ENCODE measurements at regions not wholly inside any gene's neighbourhood (a gene's known extent, or its start where the extent isn't known, plus 50 kb on each side); places are given as distances from the start of the nearest gene placed in this dataset.
"Not testable (repeated sequence)": the region's sequence is repeated elsewhere in the genome, so short reads cannot be mapped to it uniquely, and the experiment has no call there.

GRCh38 chr13:54709546-54709945, 1680.9 kb downstream of the OLFM4 start (continued):
- TF ChIP-seq ZNF281 (CRISPR knock-in tag; IDR thresholded peaks at IDR 0.05) (no peak), ZSCAN18 (CRISPR knock-in tag; IDR thresholded peaks at IDR 0.05) (no peak), EMX1 (CRISPR knock-in tag; IDR thresholded peaks at IDR 0.05) (no peak), USF1 (CRISPR knock-in tag; IDR thresholded peaks at IDR 0.05) (no peak), TP53 (CRISPR knock-in tag; IDR thresholded peaks at IDR 0.05) (no peak)

- peak overlapping the region; percentile 9 for H3K27ac Mint-ChIP-seq
- H3K4me1 Mint-ChIP-seq, result peaks cover 17% of the 10 kb centered on the region
- CTCF ChIA-PET, result interaction anchor here (0.7 to 2.5 kb wide), 7 partner anchors 19 to 512 kb away, joined by 3 to 20 read pairs (median 3); no protein-coding TSS in a partner anchor
- POLR2A ChIA-PET, result no interaction called here
- TF ChIP-seq HMGA2 (CRISPR knock-in tag; IDR thresholded peaks at IDR 0.05) (no peak), RORB (CRISPR knock-in tag; IDR thresholded peaks at IDR 0.05) (no peak), OVOL2 (CRISPR knock-in tag; IDR thresholded peaks at IDR 0.05; ENCODE audit: borderline replicate concordance) (no peak), IRF1 (CRISPR knock-in tag; IDR thresholded peaks at IDR 0.05) (no peak), ESRRA (CRISPR knock-in tag; IDR thresholded peaks at IDR 0.05; ENCODE audit: borderline replicate concordance) (no peak), SMAD3 (CRISPR knock-in tag; IDR thresholded peaks at IDR 0.05; ENCODE audit: borderline replicate concordance) (no peak)
- peak; percentile 17 for DNase-seq (ENCODE audit: low spot score)
- H3K36me3 Mint-ChIP-seq, result peaks cover 15% of the 10 kb centered on the region
- ATAC-seq, result peak; percentile 98
- no peak overlapping the region for H3K4me3 Mint-ChIP-seq
- peaks cover 24% of the 10 kb centered on the region for H3K9me3 Mint-ChIP-seq
- H3K27me3 Mint-ChIP-seq (ENCODE audit: low read depth), result no peaks in the 10 kb centered on the region
Observed at GRCh38 chr13:54733639-54734038, 1705.0 kb downstream of the OLFM4 start.

- H3K9me3 Mint-ChIP-seq; H3K27me3 Mint-ChIP-seq (ENCODE audit: low read depth); H3K27ac Mint-ChIP-seq; CTCF ChIA-PET; H3K4me3 Mint-ChIP-seq; H3K36me3 Mint-ChIP-seq; ATAC-seq; DNase-seq (ENCODE audit: low spot score); POLR2A ChIA-PET: not testable (repeated sequence)
- H3K4me1 Mint-ChIP-seq, result peaks cover 17% of the 10 kb centered on the region
Observed at GRCh38 chr13:54737211-54737610, 1708.6 kb downstream of the OLFM4 start.

GRCh38 chr13:54742984-54743383, 1714.4 kb downstream of the OLFM4 start:
- no peak overlapping the region for H3K27ac Mint-ChIP-seq
- H3K4me1 Mint-ChIP-seq, result no peaks in the 10 kb centered on the region
- H3K4me3 Mint-ChIP-seq, result no peak overlapping the region
- CTCF ChIA-PET, result no interaction called here
- no peaks in the 10 kb centered on the region for H3K27me3 Mint-ChIP-seq (ENCODE audit: low read depth)
- peaks cover 3% of the 10 kb centered on the region; the same call in 1 of the 2 replicates for H3K9me3 Mint-ChIP-seq
- DNase-seq (ENCODE audit: low spot score) (no peak), ATAC-seq (no peak)
- H3K36me3 Mint-ChIP-seq, result no peaks in the 10 kb centered on the region
- POLR2A ChIA-PET, result no interaction called here
- TF ChIP-seq TP53 (CRISPR knock-in tag; IDR thresholded peaks at IDR 0.05), result no peak
- TF ChIP-seq ZNF121 (CRISPR knock-in tag; IDR thresholded peaks at IDR 0.05), result no peak
- TF ChIP-seq ZNF219 (CRISPR knock-in tag; IDR thresholded peaks at IDR 0.05; ENCODE audit: borderline replicate concordance), result no peak
- no peak for TF ChIP-seq ZNF281 (CRISPR knock-in tag; IDR thresholded peaks at IDR 0.05)
- no peak for TF ChIP-seq E2F4 (CRISPR knock-in tag; IDR thresholded peaks at IDR 0.05; ENCODE audit: borderline replicate concordance, low read depth)
- no peak for TF ChIP-seq SMAD4 (CRISPR knock-in tag; IDR thresholded peaks at IDR 0.05)
- TF ChIP-seq CTCF (IDR thresholded peaks at IDR 0.05), result no peak
- TF ChIP-seq ELF4 (CRISPR knock-in tag; IDR thresholded peaks at IDR 0.05; ENCODE audit: low read depth), result no peak
- no peak for TF ChIP-seq ZNF232 (CRISPR knock-in tag; IDR thresholded peaks at IDR 0.05)
- no peak for TF ChIP-seq HMGA2 (CRISPR knock-in tag; IDR thresholded peaks at IDR 0.05)
- TF ChIP-seq SOX15 (CRISPR knock-in tag; IDR thresholded peaks at IDR 0.05), result no peak
- TF ChIP-seq NR2C2 (CRISPR knock-in tag; IDR thresholded peaks at IDR 0.05), result no peak
